HCT116 (cell line): ENCODE measurements at regions not wholly inside any gene's neighbourhood (a gene's known extent, or its start where the extent isn't known, plus 50 kb on each side); places are given as distances from the start of the nearest gene placed in this dataset.

Experiments
- ATAC-seq: fragments of 200-7000 bp; cut with Tn5 transposase; 2 replicates; pipeline ENCODE4 v1.9.1; 2020; ENCODE audit warnings: mild to moderate bottlenecking, moderate library complexity
- BruUV-seq: library from RNA; stranded (reverse); fragments of 400-500 nt; replicated peaks from 2 replicates; lab custom pipeline; 2021; lab: Mats Ljungman, UMichigan
- CTCF ChIA-PET: fragments of 300-600 bp; sonication (Branson Sonifier 250); formaldehyde crosslinking; loops from one replicate; lab custom pipeline; 2021; ENCODE audit warnings: antibody characterized with exemption; lab: Charles Lee
- POLR2A ChIA-PET: fragments of 300-600, 350-600 bp; sonication (Branson Sonifier 250); formaldehyde crosslinking; loops from one replicate; lab custom pipeline; 2021; ENCODE audit warnings: antibody characterized with exemption; lab: Charles Lee
- RAD21 ChIA-PET, 2 experiments: fragments of 300-600 bp; sonication (Branson Sonifier 250); formaldehyde crosslinking; loops; one replicate each; lab custom pipeline; 2023; ENCODE audit warnings: low total read pairs in 2 of 2; ENCODE audit not compliant: uncharacterized antibody in 2 of 2, unreplicated experiment in 2 of 2, low non-redundant PET in 1 of 2; lab: Charles Lee
- DNase-seq: peaks from one replicate; pipeline ENCODE4 v3.0.0-alpha.2; 2010; ENCODE audit warnings: low read depth, low spot score
- H2AFZ ChIP-seq: fragments of 200-600 bp; shearing (Covaris generic), sonication (generic); 2 replicates; pipeline ENCODE4 v1.6.1; 2017; ENCODE audit warnings: low read depth, mixed run types, mixed read lengths, antibody characterized with exemption, low read length; ENCODE audit not compliant: poor library complexity, severe bottlenecking
- H3K27ac ChIP-seq: 2 replicates; pipeline ENCODE4 v1.5.1; 2012; ENCODE audit warnings: low read depth, low read length
- H3K27me3 ChIP-seq: fragments of 200-600 bp; sonication (generic); 2 replicates; pipeline ENCODE4 v1.6.1; 2016; ENCODE audit warnings: mixed run types, low read length, mixed read lengths; ENCODE audit not compliant: insufficient read depth
- H3K36me3 ChIP-seq, 2 experiments: fragments of 200-500 bp in 1 of 2; fragments of 200-600 bp in 1 of 2; sonication (Bioruptor generic) in 1 of 2; sonication (generic) in 1 of 2; 2 replicates each; pipeline versions ENCODE4 v1.5.1 to v1.6.1; 2014 to 2016; ENCODE audit warnings: low read length in 2 of 2, inconsistent platforms in 1 of 2, mixed read lengths in 1 of 2, mixed run types in 1 of 2; ENCODE audit not compliant: insufficient read depth in 2 of 2, control insufficient read depth in 1 of 2
- H3K4me1 ChIP-seq, 2 experiments: fragments of 200-600 bp in 1 of 2; sonication (generic) in 1 of 2; 2 replicates each; pipeline versions ENCODE4 v1.5.1 to v1.6.1; 2012 to 2017; ENCODE audit warnings: low read length in 2 of 2, inconsistent platforms in 1 of 2, mild to moderate bottlenecking in 1 of 2, mixed read lengths in 1 of 2, mixed run types in 1 of 2, moderate library complexity in 1 of 2; ENCODE audit not compliant: insufficient read depth in 2 of 2, control insufficient read depth in 1 of 2
- H3K4me2 ChIP-seq: fragments of 200-600 bp; sonication (generic); 2 replicates; pipeline ENCODE4 v1.6.1; 2017; ENCODE audit warnings: mixed run types, low read length, mixed read lengths
- H3K4me3 ChIP-seq, 2 experiments: fragments of 200-600 bp in 1 of 2; sonication (generic) in 1 of 2; replicated peaks in 1 of 2; 2 replicates each; pipeline ENCODE4 v1.5.1; 2011 to 2016; ENCODE audit warnings: low read length in 2 of 2, control low read depth in 1 of 2, low read depth in 1 of 2, mild to moderate bottlenecking in 1 of 2, mixed read lengths in 1 of 2, mixed run types in 1 of 2
- H3K79me2 ChIP-seq: fragments of 200-600 bp; sonication (generic); 2 replicates; pipeline ENCODE4 v1.6.1; 2017; ENCODE audit warnings: mild to moderate bottlenecking, mixed run types, low read length, moderate library complexity, mixed read lengths; ENCODE audit not compliant: insufficient read depth
- H3K9ac ChIP-seq: fragments of 200-600 bp; sonication (generic); 2 replicates; pipeline ENCODE4 v1.6.1; 2016; ENCODE audit warnings: low read length, mixed read lengths
- H3K9me2 ChIP-seq: fragments of 200-600 bp; sonication (generic), shearing (Covaris generic); 2 replicates; pipeline ENCODE4 v1.6.1; 2017; ENCODE audit warnings: mixed run types, mild to moderate bottlenecking, moderate library complexity; ENCODE audit not compliant: insufficient read depth
- H3K9me3 ChIP-seq, 2 experiments: fragments of 200-500 bp in 1 of 2; fragments of 200-600 bp in 1 of 2; sonication (Bioruptor generic) in 1 of 2; sonication (generic) in 1 of 2; 2 replicates each; pipeline ENCODE4 v1.6.1; 2014 to 2017; ENCODE audit warnings: low read length in 2 of 2, mixed read lengths in 2 of 2, inconsistent platforms in 1 of 2, low read depth in 1 of 2, mild to moderate bottlenecking in 1 of 2, mixed run types in 1 of 2, moderate library complexity in 1 of 2; ENCODE audit not compliant: control insufficient read depth in 1 of 2, insufficient read depth in 1 of 2
- H4K20me1 ChIP-seq: fragments of 200-600 bp; sonication (generic), shearing (Covaris generic); 2 replicates; pipeline ENCODE4 v1.6.1; 2017; ENCODE audit warnings: mixed run types, mild to moderate bottlenecking, moderate library complexity; ENCODE audit not compliant: insufficient read depth
- CEBPB ChIP-seq: IDR thresholded peaks from 2 replicates; pipeline ENCODE4 v1.6.1; 2012; ENCODE audit warnings: low read depth
- EGR1 ChIP-seq: IDR thresholded peaks from 2 replicates; pipeline ENCODE4 v1.6.1; 2012; ENCODE audit warnings: low read depth
- ELF1 ChIP-seq: IDR thresholded peaks from 2 replicates; pipeline ENCODE4 v1.6.1; 2012; ENCODE audit warnings: low read depth, borderline replicate concordance
- EZH2 ChIP-seq: fragments of 200-600 bp; sonication (generic); IDR thresholded peaks from 2 replicates; pipeline ENCODE4 v1.6.1; 2017; ENCODE audit warnings: antibody characterized with exemption, mixed run types
- EZH2phosphoT487 ChIP-seq: fragments of 200-600 bp; IDR thresholded peaks from 2 replicates; pipeline ENCODE4 v1.6.1; 2018; ENCODE audit warnings: antibody characterized with exemption, borderline replicate concordance
- JUND ChIP-seq: IDR thresholded peaks from 2 replicates; pipeline ENCODE4 v1.6.1; 2012
- POLR2A ChIP-seq: IDR thresholded peaks from 2 replicates; pipeline ENCODE4 v1.7.0; 2011; ENCODE audit warnings: borderline replicate concordance; ENCODE audit not compliant: insufficient read depth, insufficient read length; ENCODE audit errors: extremely low read depth
- RAD21 ChIP-seq: IDR thresholded peaks from 2 replicates; pipeline ENCODE4 v1.6.1; 2012; ENCODE audit warnings: low read depth, mild to moderate bottlenecking
- SIN3A ChIP-seq: IDR thresholded peaks from 2 replicates; pipeline ENCODE4 v1.6.1; 2012; ENCODE audit warnings: low read depth
- SP1 ChIP-seq: IDR thresholded peaks from 2 replicates; pipeline ENCODE4 v1.6.1; 2012; ENCODE audit warnings: low read depth
- SRF ChIP-seq: IDR thresholded peaks from 2 replicates; pipeline ENCODE4 v1.6.1; 2012; ENCODE audit warnings: low read depth
- TCF7L2 ChIP-seq: IDR thresholded peaks from 2 replicates; pipeline ENCODE4 v1.7.0; 2011; ENCODE audit warnings: borderline replicate concordance, inconsistent platforms; ENCODE audit not compliant: insufficient read depth, insufficient read length; ENCODE audit errors: extremely low read depth
- YY1 ChIP-seq: IDR thresholded peaks from 2 replicates; pipeline ENCODE4 v1.6.1; 2011; ENCODE audit warnings: low read length, low read depth, moderate library complexity, mild to moderate bottlenecking; ENCODE audit not compliant: insufficient replicate concordance; ENCODE audit errors: extremely low read depth
- ZFX ChIP-seq: fragments of 450-650 bp; IDR thresholded peaks from 2 replicates; pipeline ENCODE4 v1.6.1; 2017
- intact Hi-C: fragments of 100-400 bp; cut with micrococcal nuclease; formaldehyde crosslinking; loops from 2 replicates; pipeline ENCODE4 v1.10.0; 2022
- TF ChIP-seq, protein P1 (sequence below): IDR thresholded peaks from 2 replicates; pipeline ENCODE4 v1.6.1; 2012; ENCODE audit warnings: low read depth
- TF ChIP-seq, protein P2 (sequence below): IDR thresholded peaks from 2 replicates; pipeline ENCODE4 v1.6.1; 2011; ENCODE audit warnings: mild to moderate bottlenecking, low read length, moderate library complexity; ENCODE audit not compliant: insufficient replicate concordance; ENCODE audit errors: extremely low read depth
- TF ChIP-seq, protein P3 (sequence below): IDR thresholded peaks from 2 replicates; pipeline ENCODE4 v1.6.1; 2012

DNA sequence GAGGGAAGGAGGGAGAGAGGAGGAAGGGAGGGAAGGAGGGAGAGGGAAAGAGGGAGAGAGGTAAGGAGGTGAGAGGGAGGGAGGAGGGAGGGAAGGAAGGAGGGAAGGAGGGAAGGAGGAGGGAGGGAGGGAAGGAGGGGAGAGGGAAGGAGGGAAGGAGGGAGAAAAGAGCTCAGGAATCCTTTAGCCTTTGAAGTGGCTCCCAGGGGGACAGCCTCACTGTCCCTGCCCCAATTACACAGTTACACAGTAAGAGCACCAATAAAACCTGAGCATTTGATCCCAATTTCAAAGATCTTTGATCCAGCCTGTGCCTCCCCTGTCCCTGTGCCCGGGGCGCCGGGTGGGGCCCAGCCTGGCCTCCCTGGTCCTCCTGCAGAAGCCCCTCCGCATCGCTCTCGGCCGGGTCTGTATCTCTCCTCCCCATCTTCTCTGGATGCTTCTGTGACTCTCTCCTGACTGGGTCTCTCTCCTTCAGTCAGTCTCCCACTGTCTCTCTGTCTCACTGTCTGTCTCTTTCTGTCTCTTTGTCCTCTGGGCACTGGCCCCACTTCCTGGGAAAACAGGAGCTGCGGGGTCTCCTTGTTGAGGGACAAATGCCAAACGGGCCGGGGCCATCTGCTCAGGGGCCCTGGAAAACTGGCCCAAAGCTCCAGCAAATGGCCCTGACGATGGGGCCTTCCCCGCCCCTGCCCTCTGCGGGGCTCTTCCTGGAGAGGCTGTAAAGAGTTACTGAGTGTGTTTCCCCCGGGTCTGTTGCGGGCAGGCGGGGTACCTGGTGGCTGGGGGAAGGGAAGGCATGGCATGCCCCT lies 54.2 kb upstream of the EGFL7 start:
- H3K9ac ChIP-seq: no peak overlapping the region
- no peaks in the 10 kb centered on the region for H3K27me3 ChIP-seq
- no peaks in the 10 kb centered on the region for H3K79me2 ChIP-seq
- intact Hi-C loops: no loop called here
- H3K4me1 ChIP-seq: peaks cover 0 to 19% of the 10 kb centered on the region in 2 experiments; a peak in 3 of 4 replicates
- no peak overlapping the region for H3K27ac ChIP-seq
- TF ChIP-seq SIN3A: no peak
- TF ChIP-seq, protein P1, sequence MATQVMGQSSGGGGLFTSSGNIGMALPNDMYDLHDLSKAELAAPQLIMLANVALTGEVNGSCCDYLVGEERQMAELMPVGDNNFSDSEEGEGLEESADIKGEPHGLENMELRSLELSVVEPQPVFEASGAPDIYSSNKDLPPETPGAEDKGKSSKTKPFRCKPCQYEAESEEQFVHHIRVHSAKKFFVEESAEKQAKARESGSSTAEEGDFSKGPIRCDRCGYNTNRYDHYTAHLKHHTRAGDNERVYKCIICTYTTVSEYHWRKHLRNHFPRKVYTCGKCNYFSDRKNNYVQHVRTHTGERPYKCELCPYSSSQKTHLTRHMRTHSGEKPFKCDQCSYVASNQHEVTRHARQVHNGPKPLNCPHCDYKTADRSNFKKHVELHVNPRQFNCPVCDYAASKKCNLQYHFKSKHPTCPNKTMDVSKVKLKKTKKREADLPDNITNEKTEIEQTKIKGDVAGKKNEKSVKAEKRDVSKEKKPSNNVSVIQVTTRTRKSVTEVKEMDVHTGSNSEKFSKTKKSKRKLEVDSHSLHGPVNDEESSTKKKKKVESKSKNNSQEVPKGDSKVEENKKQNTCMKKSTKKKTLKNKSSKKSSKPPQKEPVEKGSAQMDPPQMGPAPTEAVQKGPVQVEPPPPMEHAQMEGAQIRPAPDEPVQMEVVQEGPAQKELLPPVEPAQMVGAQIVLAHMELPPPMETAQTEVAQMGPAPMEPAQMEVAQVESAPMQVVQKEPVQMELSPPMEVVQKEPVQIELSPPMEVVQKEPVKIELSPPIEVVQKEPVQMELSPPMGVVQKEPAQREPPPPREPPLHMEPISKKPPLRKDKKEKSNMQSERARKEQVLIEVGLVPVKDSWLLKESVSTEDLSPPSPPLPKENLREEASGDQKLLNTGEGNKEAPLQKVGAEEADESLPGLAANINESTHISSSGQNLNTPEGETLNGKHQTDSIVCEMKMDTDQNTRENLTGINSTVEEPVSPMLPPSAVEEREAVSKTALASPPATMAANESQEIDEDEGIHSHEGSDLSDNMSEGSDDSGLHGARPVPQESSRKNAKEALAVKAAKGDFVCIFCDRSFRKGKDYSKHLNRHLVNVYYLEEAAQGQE: no peak
- no peak for TF ChIP-seq JUND
- TF ChIP-seq POLR2A: no peak
- no peak for TF ChIP-seq ZFX
- no peak for TF ChIP-seq SP1
- TF ChIP-seq EGR1: no peak
- no peak for TF ChIP-seq CEBPB
- no peak for TF ChIP-seq EZH2phosphoT487
- TF ChIP-seq TCF7L2: no peak
- no peak for TF ChIP-seq YY1
- no peak for TF ChIP-seq RAD21
- TF ChIP-seq EZH2: no peak
- TF ChIP-seq, protein P2, sequence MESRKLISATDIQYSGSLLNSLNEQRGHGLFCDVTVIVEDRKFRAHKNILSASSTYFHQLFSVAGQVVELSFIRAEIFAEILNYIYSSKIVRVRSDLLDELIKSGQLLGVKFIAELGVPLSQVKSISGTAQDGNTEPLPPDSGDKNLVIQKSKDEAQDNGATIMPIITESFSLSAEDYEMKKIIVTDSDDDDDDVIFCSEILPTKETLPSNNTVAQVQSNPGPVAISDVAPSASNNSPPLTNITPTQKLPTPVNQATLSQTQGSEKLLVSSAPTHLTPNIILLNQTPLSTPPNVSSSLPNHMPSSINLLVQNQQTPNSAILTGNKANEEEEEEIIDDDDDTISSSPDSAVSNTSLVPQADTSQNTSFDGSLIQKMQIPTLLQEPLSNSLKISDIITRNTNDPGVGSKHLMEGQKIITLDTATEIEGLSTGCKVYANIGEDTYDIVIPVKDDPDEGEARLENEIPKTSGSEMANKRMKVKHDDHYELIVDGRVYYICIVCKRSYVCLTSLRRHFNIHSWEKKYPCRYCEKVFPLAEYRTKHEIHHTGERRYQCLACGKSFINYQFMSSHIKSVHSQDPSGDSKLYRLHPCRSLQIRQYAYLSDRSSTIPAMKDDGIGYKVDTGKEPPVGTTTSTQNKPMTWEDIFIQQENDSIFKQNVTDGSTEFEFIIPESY: no peak
- TF ChIP-seq ELF1: no peak
- no peak for TF ChIP-seq SRF
- TF ChIP-seq, protein P3, sequence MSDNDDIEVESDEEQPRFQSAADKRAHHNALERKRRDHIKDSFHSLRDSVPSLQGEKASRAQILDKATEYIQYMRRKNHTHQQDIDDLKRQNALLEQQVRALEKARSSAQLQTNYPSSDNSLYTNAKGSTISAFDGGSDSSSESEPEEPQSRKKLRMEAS: no peak
- no peaks in the 10 kb centered on the region for H3K9me2 ChIP-seq
- no TSS peak for BruUV-seq
- no peak for DNase-seq
- H3K4me3 ChIP-seq: no peak overlapping the region
- no peak overlapping the region for H3K4me2 ChIP-seq
- no peaks in the 10 kb centered on the region for H3K9me3 ChIP-seq
- no peaks in the 10 kb centered on the region for H4K20me1 ChIP-seq
- ATAC-seq: 0 out of 2 replicates have a peak, but pooled peaks have one; percentile 5
- H3K36me3 ChIP-seq: no peaks in the 10 kb centered on the region
- H2AFZ ChIP-seq: no peak overlapping the region
- ChIA-PET CTCF (interaction anchor here (1.4 kb wide), 1 partner anchor 124 kb away, joined by 4 read pairs; no protein-coding TSS in a partner anchor), POLR2A (no interaction called here), RAD21 (no interaction called here)
